T-cell (primary cell): ENCODE measurements at regions not wholly inside any gene's neighbourhood (a gene's known extent, or its start where the extent isn't known, plus 50 kb on each side); places are given as distances from the start of the nearest gene placed in this dataset.

Experiments used
- ATAC-seq, 4 experiments: fragments of 200-7000 bp in 3 of 4; fragments of 150-1000 bp in 1 of 4; cut with Tn5 transposase; replicated peaks in 1 of 4; 1 replicate in 3 of 4; 2 replicates in 1 of 4; pipeline ENCODE4 v1.10.0; 2021; ENCODE audit warnings: moderate library complexity in 3 of 4, mild to moderate bottlenecking in 2 of 4, moderate number of reproducible peaks in 1 of 4
- CTCF ChIA-PET, 2 donors: fragments of 300-600 bp; sonication (Branson Sonifier 250); formaldehyde crosslinking; loops; one replicate each; lab custom pipeline; 2022; ENCODE audit warnings: antibody characterized with exemption in 2 of 2; lab: Charles Lee
- POLR2A ChIA-PET, 2 donors: fragments of 300-600 bp; sonication (Branson Sonifier 250); formaldehyde crosslinking; loops; one replicate each; lab custom pipeline; 2022; ENCODE audit warnings: antibody characterized with exemption in 2 of 2; lab: Charles Lee
- DNase-seq, 35 experiments: peaks; one replicate each; pipeline versions ENCODE4 v3.0.0 to v3.0.0-alpha.2; 2013 to 2023
- H3K27ac ChIP-seq: one replicate; pipeline ENCODE4 v1.5.1; 2013; ENCODE audit warnings: low read length
- H3K27me3 ChIP-seq, 2 experiments: replicated peaks in 1 of 2; 1 replicate in 1 of 2; 2 replicates in 1 of 2; pipeline versions ENCODE4 v1.6.1 to v1.7.0; 2013; ENCODE audit warnings: low read length in 1 of 2, mixed read lengths in 1 of 2; ENCODE audit not compliant: control insufficient read depth in 2 of 2, insufficient read depth in 2 of 2; ENCODE audit errors: extremely low read depth in 1 of 2
- H3K36me3 ChIP-seq, 2 donors: 1 replicate in 1 of 2; 2 replicates in 1 of 2; pipeline versions ENCODE4 v1.6.1 to v1.7.0; 2013; ENCODE audit warnings: low read length in 1 of 2; ENCODE audit not compliant: control insufficient read depth in 2 of 2, insufficient read depth in 1 of 2; ENCODE audit errors: extremely low read depth in 1 of 2
- H3K4me1 ChIP-seq, 2 experiments: 1 replicate in 1 of 2; 2 replicates in 1 of 2; pipeline versions ENCODE4 v1.6.1 to v1.7.0; 2013; ENCODE audit warnings: low read length in 2 of 2, mixed read lengths in 1 of 2; ENCODE audit not compliant: insufficient read depth in 2 of 2, control insufficient read depth in 1 of 2; ENCODE audit errors: extremely low read depth in 1 of 2
- H3K4me3 ChIP-seq, 2 donors: 1 replicate in 1 of 2; 2 replicates in 1 of 2; pipeline versions ENCODE4 v1.5.1 to v1.7.0; 2013; ENCODE audit warnings: mild to moderate bottlenecking in 2 of 2, low read length in 1 of 2, moderate library complexity in 1 of 2; ENCODE audit not compliant: control insufficient read depth in 1 of 2; ENCODE audit errors: extremely low read depth in 1 of 2
- H3K9me3 ChIP-seq: 2 replicates; pipeline ENCODE4 v1.7.0; 2013
- H3K27ac Mint-ChIP-seq, 2 donors: one replicate each; pipeline ENCODE4 v1.8.0; 2020 to 2021; ENCODE audit warnings: mild to moderate bottlenecking in 2 of 2, mixed read lengths in 2 of 2
- H3K27me3 Mint-ChIP-seq, 2 donors: one replicate each; pipeline ENCODE4 v1.8.0; 2021 to 2022; ENCODE audit warnings: mixed read lengths in 2 of 2
- H3K36me3 Mint-ChIP-seq: one replicate; pipeline ENCODE4 v1.8.0; 2021; ENCODE audit warnings: mixed read lengths
- H3K4me1 Mint-ChIP-seq, 3 donors: one replicate each; pipeline ENCODE4 v1.8.0; 2020 to 2022; ENCODE audit warnings: mixed read lengths in 3 of 3, mild to moderate bottlenecking in 1 of 3
- H3K4me3 Mint-ChIP-seq, 3 donors: one replicate each; pipeline ENCODE4 v1.8.0; 2020 to 2022; ENCODE audit warnings: mild to moderate bottlenecking in 3 of 3, mixed read lengths in 3 of 3, moderate library complexity in 3 of 3
- H3K9me3 Mint-ChIP-seq, 3 donors: one replicate each; pipeline ENCODE4 v1.8.0; 2020 to 2022; ENCODE audit warnings: mixed read lengths in 3 of 3
- WGBS: methylation state at CpG from one replicate; pipeline ENCODE4 v1.1.5; 2013; ENCODE audit warnings: missing lambda C conversion rate; ENCODE audit not compliant: insufficient coverage; 5-methylcytosine and 5-hydroxymethylcytosine counted together

DNA sequence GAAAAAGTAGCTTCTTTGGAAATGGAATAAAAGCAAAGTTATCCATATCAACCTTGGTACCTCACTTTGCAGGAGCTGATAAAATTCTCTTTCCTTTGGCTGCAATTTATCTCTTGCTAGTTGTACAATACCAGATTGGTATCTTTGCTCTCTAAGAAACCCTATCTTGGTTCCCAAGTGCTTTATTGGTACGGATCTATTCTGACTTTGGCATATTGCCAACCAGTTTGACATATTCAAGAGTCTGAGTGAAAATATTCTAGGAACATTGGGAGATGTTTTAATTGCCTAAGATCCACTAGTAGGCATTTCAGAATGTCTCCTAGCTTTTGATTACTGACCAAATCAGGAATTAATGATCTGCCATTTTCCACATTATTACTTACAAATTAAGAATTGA, 167.2 kb upstream of the ATP2B1 start:
- H3K27me3 Mint-ChIP-seq = no peaks in the 10 kb centered on the region
- POLR2A ChIA-PET = interaction anchor here in 1 of 2 donors (0.7 kb wide), 1 partner anchor 1074 kb away, joined by 3 read pairs; no protein-coding TSS in a partner anchor
- H3K4me3 Mint-ChIP-seq = no peak overlapping the region
- H3K4me1 ChIP-seq = peaks cover 5 to 22% of the 10 kb centered on the region in 2 experiments
- H3K4me1 Mint-ChIP-seq = peaks cover 23 to 32% (median 30%) of the 10 kb centered on the region in 3 donors
- H3K27ac ChIP-seq = no peak overlapping the region
- no peaks in the 10 kb centered on the region for H3K36me3 ChIP-seq
- ATAC-seq (no peak), DNase-seq (no peak)
- H3K9me3 ChIP-seq = no peaks in the 10 kb centered on the region
- 100% methylated on average over 1 of the region's 1 CpG for WGBS
- peaks cover 3 to 14% (median 11%) of the 10 kb centered on the region in 3 donors for H3K9me3 Mint-ChIP-seq
- CTCF ChIA-PET = no interaction called here
- no peaks in the 10 kb centered on the region for H3K27me3 ChIP-seq
- no peak overlapping the region for H3K4me3 ChIP-seq
- H3K27ac Mint-ChIP-seq = no peak overlapping the region
- peaks cover 5% of the 10 kb centered on the region for H3K36me3 Mint-ChIP-seq

DNA sequence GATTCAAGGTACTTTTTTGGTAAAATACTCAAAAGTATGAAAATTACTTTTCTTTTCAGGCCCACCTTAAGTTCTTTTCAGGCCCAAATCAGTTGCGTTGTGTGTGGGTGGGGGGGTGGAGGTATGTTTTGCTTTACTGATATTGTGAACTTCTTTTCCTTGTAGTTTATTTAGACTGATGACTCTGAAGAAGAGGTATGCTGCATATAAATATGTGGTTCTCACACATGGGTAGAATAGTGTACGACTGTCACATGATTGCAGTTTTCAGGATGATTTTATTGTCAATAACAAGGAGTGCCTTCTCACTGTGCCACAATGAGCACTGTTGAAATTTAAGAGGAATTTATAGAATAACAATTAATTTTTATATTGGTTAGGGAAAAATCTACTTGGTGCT, 166.6 kb upstream of the ATP2B1 start:
- Histone ChIP-seq H3K27me3 (no peaks in the 10 kb centered on the region), H3K4me3 (no peak overlapping the region), H3K4me1 (peaks cover 0 to 16% of the 10 kb centered on the region in 2 experiments), H3K9me3 (no peaks in the 10 kb centered on the region), H3K36me3 (no peaks in the 10 kb centered on the region), H3K27ac (no peak overlapping the region)
- 50% methylated on average over 1 of the region's 2 CpGs for WGBS
- H3K27ac Mint-ChIP-seq = no peak overlapping the region
- DNase-seq (no peak), ATAC-seq (no peak)
- ChIA-PET CTCF (no interaction called here), POLR2A (no interaction called here)
- peaks cover 6 to 14% (median 14%) of the 10 kb centered on the region in 3 donors for H3K9me3 Mint-ChIP-seq
- H3K36me3 Mint-ChIP-seq = peaks cover 5% of the 10 kb centered on the region
- no peak overlapping the region for H3K4me3 Mint-ChIP-seq
- no peaks in the 10 kb centered on the region for H3K27me3 Mint-ChIP-seq
- H3K4me1 Mint-ChIP-seq = peaks cover 18 to 26% (median 25%) of the 10 kb centered on the region in 3 donors

DNA sequence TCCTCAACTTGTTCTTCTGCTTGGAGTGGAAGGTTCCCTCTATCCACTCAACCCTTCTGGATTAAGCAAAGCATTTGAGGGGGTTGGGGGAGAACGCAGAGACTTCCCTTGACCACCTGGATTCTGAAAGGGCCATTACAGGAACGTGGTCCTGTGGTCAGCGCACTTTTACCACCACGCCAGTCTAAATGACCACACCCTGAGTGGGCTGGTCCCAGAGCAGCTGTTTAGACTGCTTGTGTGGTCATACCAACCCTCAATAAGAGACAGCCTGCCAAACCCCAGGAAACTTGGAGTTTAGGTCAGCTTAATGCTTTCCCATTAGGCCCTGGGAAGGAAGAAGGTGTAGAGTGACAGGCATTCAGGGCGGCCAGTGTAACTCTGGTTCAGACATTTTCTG, 165.5 kb upstream of the ATP2B1 start:
- ChIA-PET CTCF (no interaction called here), POLR2A (interaction anchor here in 1 of 2 donors (0.5 kb wide), 1 partner anchor 10 kb away, joined by 3 read pairs; no protein-coding TSS in a partner anchor)
- Histone ChIP-seq H3K4me1 (peaks cover 0 to 9% of the 10 kb centered on the region in 2 experiments), H3K36me3 (no peaks in the 10 kb centered on the region), H3K27ac (no peak overlapping the region), H3K4me3 (no peak overlapping the region), H3K27me3 (no peaks in the 10 kb centered on the region), H3K9me3 (no peaks in the 10 kb centered on the region)
- Mint-ChIP-seq H3K4me1 (peaks cover 10 to 17% (median 16%) of the 10 kb centered on the region in 3 donors), H3K36me3 (peaks cover 5% of the 10 kb centered on the region), H3K9me3 (peaks cover 9 to 17% (median 14%) of the 10 kb centered on the region in 3 donors), H3K27ac (no peak overlapping the region), H3K27me3 (no peaks in the 10 kb centered on the region), H3K4me3 (no peak overlapping the region)
- ATAC-seq = no peak
- no peak for DNase-seq
- no CpG with 5 or more reads among the region's 5 CpGs for WGBS

DNA sequence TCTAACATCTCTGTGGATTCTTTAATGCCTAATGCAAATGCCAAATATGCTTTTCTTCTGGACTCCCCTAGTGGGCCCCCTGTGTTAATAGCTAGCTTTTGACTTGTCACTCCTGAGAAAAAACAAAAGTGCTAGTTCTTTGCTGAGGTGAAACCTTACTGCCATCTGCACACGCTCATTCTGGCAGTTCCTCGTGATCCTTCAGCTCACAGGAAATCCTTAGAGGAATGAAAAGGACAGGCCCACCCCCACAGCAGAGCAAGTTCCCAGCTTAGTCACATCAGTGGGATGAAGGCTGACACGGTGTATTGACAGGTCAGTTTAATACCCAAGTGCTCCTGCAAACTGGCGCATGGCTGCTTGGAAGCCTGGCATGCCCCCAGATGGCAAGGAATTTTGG, 165.1 kb upstream of the ATP2B1 start:
- no peak overlapping the region for H3K27ac Mint-ChIP-seq
- peaks cover 6 to 13% (median 12%) of the 10 kb centered on the region in 3 donors for H3K4me1 Mint-ChIP-seq
- H3K27ac ChIP-seq = no peak overlapping the region
- ChIA-PET POLR2A (no interaction called here), CTCF (no interaction called here)
- ATAC-seq (no peak), DNase-seq (no peak)
- H3K4me1 ChIP-seq = peaks cover 0 to 6% of the 10 kb centered on the region in 2 experiments
- H3K36me3 Mint-ChIP-seq = peaks cover 5% of the 10 kb centered on the region
- no peaks in the 10 kb centered on the region for H3K36me3 ChIP-seq
- H3K27me3 ChIP-seq = no peaks in the 10 kb centered on the region
- H3K9me3 Mint-ChIP-seq = peaks cover 9 to 17% (median 14%) of the 10 kb centered on the region in 3 donors
- WGBS = 75% methylated on average over 2 of the region's 4 CpGs
- H3K4me3 ChIP-seq = no peak overlapping the region
- no peaks in the 10 kb centered on the region for H3K9me3 ChIP-seq
- H3K27me3 Mint-ChIP-seq = no peaks in the 10 kb centered on the region
- H3K4me3 Mint-ChIP-seq = no peak overlapping the region

DNA sequence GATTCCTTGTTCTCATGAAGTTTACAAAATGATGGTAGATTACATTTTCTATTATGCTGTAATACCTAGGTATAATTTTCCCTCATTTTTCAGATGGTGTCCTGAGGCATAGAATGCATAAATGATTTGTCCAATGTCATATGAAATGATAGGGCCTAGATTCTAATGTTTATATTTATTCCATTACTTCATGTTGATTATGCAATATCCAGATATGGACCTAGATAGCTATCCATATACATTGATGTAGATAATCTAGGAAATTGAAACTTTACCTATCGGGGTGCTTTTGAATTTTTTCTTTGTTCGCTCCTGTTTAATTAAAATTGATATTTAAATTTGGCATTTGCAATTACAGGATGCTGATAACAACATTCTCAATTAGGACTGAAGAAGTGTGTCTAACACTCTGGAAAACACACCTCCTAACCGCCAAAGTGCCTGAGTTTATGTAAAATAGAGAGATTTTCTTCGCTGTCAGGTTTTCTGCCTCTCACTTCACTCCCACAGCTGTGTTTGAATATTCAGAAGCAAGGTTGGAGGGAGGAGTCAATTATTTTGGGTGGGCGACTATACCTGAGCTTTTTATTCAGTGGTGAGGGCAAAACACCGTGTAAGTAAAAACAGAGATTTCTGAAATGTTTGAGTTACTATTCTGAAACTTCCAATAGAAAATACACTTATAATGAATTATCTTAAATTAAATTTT, 164.4 kb upstream of the ATP2B1 start:
- POLR2A ChIA-PET = no interaction called here
- CTCF ChIA-PET = no interaction called here
- Histone ChIP-seq H3K9me3 (no peaks in the 10 kb centered on the region), H3K4me3 (no peak overlapping the region), H3K4me1 (peaks cover 0 to 3% of the 10 kb centered on the region in 2 experiments), H3K36me3 (no peaks in the 10 kb centered on the region), H3K27ac (no peak overlapping the region), H3K27me3 (no peaks in the 10 kb centered on the region)
- DNase-seq (no peak), ATAC-seq (no peak)
- no peak overlapping the region for H3K4me3 Mint-ChIP-seq
- no peak overlapping the region for H3K27ac Mint-ChIP-seq
- peaks cover 9 to 17% (median 14%) of the 10 kb centered on the region in 3 donors for H3K9me3 Mint-ChIP-seq
- no peaks in the 10 kb centered on the region for H3K27me3 Mint-ChIP-seq
- no CpG with 5 or more reads among the region's 6 CpGs for WGBS
- H3K4me1 Mint-ChIP-seq = peaks cover 1 to 8% (median 5%) of the 10 kb centered on the region in 3 donors
- H3K36me3 Mint-ChIP-seq = peaks cover 5% of the 10 kb centered on the region

DNA sequence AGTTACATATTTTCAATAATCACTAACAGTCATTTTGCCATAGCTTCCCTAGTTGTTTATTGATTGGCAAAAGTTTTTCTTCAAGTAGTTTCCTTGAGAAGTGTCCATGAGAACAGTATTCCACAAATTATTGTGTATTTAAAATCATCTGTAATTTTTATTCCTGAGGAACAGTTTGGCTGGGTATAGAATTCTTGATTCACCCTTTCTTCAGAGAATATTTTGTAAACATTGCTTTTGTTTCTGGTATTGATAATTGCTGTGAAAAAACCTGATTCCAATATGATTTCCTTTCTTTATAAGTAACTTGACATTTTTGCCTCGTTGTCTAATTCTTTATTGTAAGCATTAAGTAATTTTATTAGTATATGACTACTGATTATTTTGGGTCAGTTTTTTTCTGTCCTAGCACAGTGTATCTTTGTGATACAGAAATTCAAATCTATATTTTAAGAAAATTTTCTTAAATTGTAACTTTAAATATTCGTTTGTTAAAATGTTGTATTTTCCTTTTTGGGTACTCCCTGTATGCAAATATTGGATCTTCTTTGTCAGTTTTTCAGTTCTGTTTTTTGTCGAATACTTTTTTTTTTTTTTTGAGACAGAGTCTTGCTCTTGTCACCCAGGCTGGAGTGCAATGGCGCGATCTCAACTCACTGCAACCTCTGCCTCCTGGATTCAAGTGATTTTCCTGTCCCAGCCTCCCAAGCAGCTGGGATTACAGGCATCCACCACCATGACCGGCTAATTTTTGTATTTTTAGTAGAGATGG, 162.0 kb upstream of the ATP2B1 start:
- peaks cover 5% of the 10 kb centered on the region for H3K36me3 Mint-ChIP-seq
- Histone ChIP-seq H3K27me3 (no peaks in the 10 kb centered on the region), H3K36me3 (no peaks in the 10 kb centered on the region), H3K27ac (no peak overlapping the region), H3K4me3 (no peak overlapping the region), H3K4me1 (no peaks in the 10 kb centered on the region), H3K9me3 (no peaks in the 10 kb centered on the region)
- 100% methylated on average over 2 of the region's 6 CpGs for WGBS
- no peaks in the 10 kb centered on the region for H3K27me3 Mint-ChIP-seq
- peaks cover 0 to 2% (median 0%) of the 10 kb centered on the region in 3 donors for H3K4me1 Mint-ChIP-seq
- ChIA-PET POLR2A (interaction anchor here in 1 of 2 donors (0.5 kb wide), 1 partner anchor 308 kb away, joined by 3 read pairs; no protein-coding TSS in a partner anchor), CTCF (no interaction called here)
- H3K9me3 Mint-ChIP-seq = peaks cover 9 to 17% (median 11%) of the 10 kb centered on the region in 3 donors
- no peak overlapping the region for H3K4me3 Mint-ChIP-seq
- DNase-seq (no peak), ATAC-seq (no peak)
- H3K27ac Mint-ChIP-seq = no peak overlapping the region
